Mesothelial cell of epicardium (in vitro differentiated cells): ENCODE measurements at regions not wholly inside any gene's neighbourhood (a gene's known extent, or its start where the extent isn't known, plus 50 kb on each side); places are given as distances from the start of the nearest gene placed in this dataset.

Experiments used
- DNase-seq, 2 experiments: peaks; one replicate each; pipeline ENCODE4 v3.0.0; 2021; ENCODE audit warnings: low spot score in 2 of 2; ENCODE audit not compliant: unreplicated experiment in 2 of 2
- H3K27ac Mint-ChIP-seq: 2 replicates; pipeline ENCODE4 v1.8.0; 2021; ENCODE audit warnings: mixed read lengths
- H3K27me3 Mint-ChIP-seq: 2 replicates; pipeline ENCODE4 v1.8.0; 2021; ENCODE audit warnings: low read depth, mixed read lengths
- H3K36me3 Mint-ChIP-seq: 2 replicates; pipeline ENCODE4 v1.8.0; 2021; ENCODE audit warnings: mixed read lengths
- H3K4me1 Mint-ChIP-seq: 2 replicates; pipeline ENCODE4 v1.8.0; 2021; ENCODE audit warnings: mixed read lengths
- H3K4me3 Mint-ChIP-seq: 2 replicates; pipeline ENCODE4 v1.8.0; 2021; ENCODE audit warnings: mild to moderate bottlenecking, moderate library complexity, mixed read lengths
- H3K9me3 Mint-ChIP-seq: 2 replicates; pipeline ENCODE4 v1.8.0; 2021; ENCODE audit warnings: mixed read lengths
- TF ChIP-seq, protein P1 (sequence below): fragments of 200-600 bp; sonication (generic); IDR thresholded peaks from one replicate; pipeline ENCODE4 v1.5.0; 2021; ENCODE audit warnings: antibody characterized with exemption; ENCODE audit not compliant: unreplicated experiment

DNA sequence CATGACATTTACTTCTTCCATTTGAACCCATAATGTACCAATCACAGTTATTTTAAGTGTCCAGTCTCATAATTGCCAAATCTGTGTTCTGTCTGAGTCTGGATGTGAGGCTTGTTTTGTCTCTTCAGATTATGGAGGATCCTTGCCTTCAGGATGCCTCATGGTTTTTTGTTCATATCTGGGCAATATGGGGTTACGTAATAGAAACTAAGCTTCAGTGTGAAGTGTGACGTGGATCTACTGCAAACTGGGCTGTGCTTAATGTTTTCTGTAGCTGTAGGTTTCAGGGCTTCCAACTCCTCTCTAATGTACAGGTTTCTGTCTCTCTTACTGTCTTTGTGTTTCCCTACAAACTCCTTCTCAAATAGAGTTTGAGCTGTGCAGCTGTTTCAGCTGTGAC lies 223.7 kb upstream of the ADARB2 start:
- H3K9me3 Mint-ChIP-seq = no peaks in the 10 kb centered on the region
- peaks cover 13% of the 10 kb centered on the region for H3K27me3 Mint-ChIP-seq
- H3K27ac Mint-ChIP-seq = no peak overlapping the region
- H3K4me1 Mint-ChIP-seq = peaks cover under 1% of the 10 kb centered on the region
- TF ChIP-seq, protein P1, sequence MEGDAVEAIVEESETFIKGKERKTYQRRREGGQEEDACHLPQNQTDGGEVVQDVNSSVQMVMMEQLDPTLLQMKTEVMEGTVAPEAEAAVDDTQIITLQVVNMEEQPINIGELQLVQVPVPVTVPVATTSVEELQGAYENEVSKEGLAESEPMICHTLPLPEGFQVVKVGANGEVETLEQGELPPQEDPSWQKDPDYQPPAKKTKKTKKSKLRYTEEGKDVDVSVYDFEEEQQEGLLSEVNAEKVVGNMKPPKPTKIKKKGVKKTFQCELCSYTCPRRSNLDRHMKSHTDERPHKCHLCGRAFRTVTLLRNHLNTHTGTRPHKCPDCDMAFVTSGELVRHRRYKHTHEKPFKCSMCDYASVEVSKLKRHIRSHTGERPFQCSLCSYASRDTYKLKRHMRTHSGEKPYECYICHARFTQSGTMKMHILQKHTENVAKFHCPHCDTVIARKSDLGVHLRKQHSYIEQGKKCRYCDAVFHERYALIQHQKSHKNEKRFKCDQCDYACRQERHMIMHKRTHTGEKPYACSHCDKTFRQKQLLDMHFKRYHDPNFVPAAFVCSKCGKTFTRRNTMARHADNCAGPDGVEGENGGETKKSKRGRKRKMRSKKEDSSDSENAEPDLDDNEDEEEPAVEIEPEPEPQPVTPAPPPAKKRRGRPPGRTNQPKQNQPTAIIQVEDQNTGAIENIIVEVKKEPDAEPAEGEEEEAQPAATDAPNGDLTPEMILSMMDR = no peak
- H3K4me3 Mint-ChIP-seq = no peak overlapping the region
- no peaks in the 10 kb centered on the region for H3K36me3 Mint-ChIP-seq
- DNase-seq = no peak

DNA sequence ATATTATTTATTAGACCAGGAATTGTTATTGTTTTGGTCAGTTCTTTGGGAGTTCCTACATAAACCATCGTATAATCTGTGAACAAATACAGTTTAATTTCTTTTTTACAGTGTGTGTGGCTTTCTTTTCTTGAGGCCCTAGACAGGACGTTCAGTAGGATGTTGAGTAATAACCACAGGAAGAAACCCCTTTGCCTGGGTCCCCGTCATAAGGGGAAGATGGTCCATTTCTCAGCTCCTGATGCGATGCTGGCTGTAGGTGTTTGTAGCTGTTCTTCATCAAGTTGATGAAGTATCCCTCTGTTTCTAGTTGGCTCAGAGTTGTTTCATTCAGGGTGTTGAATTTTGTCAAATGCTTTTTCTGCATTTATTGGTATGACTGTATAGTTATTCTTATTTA lies 219.7 kb upstream of the ADARB2 start:
- H3K36me3 Mint-ChIP-seq = no peaks in the 10 kb centered on the region
- TF ChIP-seq, protein P1 = no peak
- peaks cover 11% of the 10 kb centered on the region for H3K27me3 Mint-ChIP-seq
- no peak overlapping the region for H3K27ac Mint-ChIP-seq
- H3K4me3 Mint-ChIP-seq = no peak overlapping the region
- peaks cover 8% of the 10 kb centered on the region for H3K4me1 Mint-ChIP-seq
- no peaks in the 10 kb centered on the region for H3K9me3 Mint-ChIP-seq
- DNase-seq = no peak

DNA sequence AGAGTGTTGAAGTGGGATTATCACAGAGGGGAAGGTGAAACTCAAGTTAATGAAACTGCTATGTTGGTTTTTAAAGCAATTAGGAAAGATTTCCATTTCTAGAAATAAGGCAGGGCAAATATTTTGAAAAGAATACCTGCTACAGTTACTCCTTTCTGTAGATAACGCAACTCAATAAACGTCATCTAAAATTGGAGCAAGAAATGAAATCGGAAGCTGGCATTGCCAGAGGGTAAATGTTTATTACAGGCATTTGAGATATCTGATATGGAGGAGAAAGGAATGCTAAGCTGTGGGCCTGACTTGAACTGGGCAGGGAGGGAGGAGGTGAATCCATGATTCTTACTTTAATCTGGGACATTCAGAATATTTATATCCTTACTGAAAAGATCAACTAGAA lies 217.0 kb upstream of the ADARB2 start:
- H3K27ac Mint-ChIP-seq = no peak overlapping the region
- no peak for DNase-seq
- H3K4me1 Mint-ChIP-seq = peaks cover 17% of the 10 kb centered on the region
- TF ChIP-seq, protein P1 = no peak
- no peak overlapping the region for H3K4me3 Mint-ChIP-seq
- H3K36me3 Mint-ChIP-seq = no peaks in the 10 kb centered on the region
- H3K27me3 Mint-ChIP-seq = peaks cover 3% of the 10 kb centered on the region
- no peaks in the 10 kb centered on the region for H3K9me3 Mint-ChIP-seq

DNA sequence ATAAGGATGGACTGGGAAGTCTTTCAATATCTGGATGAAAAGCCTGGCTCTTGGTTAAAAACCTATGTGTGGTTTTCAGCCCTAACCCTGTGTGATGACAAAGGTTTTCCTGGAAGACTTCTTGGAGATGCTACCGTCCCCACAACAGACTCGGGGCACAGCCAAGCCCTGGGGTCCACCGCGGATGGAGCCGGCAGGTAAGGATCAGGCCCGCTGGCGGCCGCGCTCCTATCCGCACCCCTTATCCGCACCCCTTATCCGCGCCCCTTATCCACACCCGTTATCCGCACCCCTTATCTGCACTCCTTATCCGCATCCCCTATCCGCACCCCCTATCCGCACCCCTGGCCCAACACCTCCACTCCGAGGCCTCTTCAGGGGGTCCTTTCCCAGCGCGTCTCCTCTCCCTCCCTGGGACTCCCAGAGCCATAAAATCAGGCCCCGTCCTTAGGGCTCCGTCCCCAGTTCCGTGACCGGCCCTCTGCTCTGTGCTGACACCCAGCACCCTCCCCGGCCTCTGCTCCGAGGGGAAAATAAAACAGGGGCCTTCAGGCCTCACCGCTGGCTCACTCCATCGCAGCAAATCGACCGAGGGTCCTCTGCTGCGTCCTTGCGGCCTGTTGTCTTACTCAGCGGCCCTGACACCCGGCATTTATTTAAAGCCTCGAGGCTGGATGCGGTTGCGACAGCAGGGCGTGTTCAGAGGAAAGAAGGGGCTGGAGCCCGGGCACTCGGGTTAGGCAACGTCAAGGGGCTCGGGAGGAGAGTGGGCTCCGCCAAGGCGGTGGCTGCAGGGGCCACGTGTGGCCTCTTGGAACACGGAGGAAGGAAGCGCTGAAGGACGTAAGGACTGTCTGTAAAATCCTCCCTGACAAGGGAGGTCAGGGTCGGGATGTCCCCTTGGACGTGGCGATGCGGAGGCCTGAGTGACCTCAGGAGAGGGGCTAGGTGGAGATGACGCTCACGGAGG lies 215.1 kb upstream of the ADARB2 start:
- Mint-ChIP-seq H3K4me3 (no peak overlapping the region), H3K36me3 (no peaks in the 10 kb centered on the region), H3K27me3 (peaks cover 3% of the 10 kb centered on the region), H3K4me1 (peaks cover 17% of the 10 kb centered on the region), H3K27ac (no peak overlapping the region), H3K9me3 (no peaks in the 10 kb centered on the region)
- TF ChIP-seq, protein P1 = no peak
- DNase-seq = no peak

DNA sequence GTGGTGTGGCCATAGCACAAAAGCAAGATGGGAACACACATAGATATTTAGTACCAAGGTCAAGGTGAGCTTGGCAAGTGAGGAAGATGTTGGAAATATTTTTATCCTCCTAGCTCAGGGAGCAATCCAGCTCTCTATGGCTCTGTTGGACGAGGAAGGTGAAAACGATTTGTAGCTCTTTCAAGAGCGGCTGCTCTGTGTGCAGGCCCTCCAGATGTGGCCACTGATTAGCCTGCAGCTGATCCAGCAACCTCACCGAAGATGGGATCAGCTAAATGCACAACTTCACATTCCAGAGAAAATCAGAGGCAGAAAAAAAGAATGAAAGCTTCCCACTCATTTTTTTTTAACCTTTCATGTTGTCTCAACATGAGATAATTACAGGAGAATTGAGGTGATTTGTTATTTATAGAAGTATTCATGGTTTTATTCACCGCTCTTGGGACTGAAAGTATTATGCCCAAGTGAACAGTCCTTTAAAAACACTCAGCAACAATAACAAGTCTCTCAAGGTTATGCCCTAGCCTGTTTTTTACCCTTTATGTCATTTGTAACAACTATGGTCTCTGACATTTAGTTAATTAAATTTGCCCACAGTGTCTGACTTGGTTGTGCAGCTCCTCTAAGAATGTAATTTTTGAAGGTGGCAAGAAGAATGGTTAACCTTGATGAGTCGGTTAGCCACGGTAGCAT lies 213.6 kb upstream of the ADARB2 start:
- Mint-ChIP-seq H3K27me3 (peaks cover 3% of the 10 kb centered on the region), H3K4me1 (peaks cover 17% of the 10 kb centered on the region), H3K27ac (no peak overlapping the region), H3K9me3 (no peaks in the 10 kb centered on the region), H3K36me3 (no peaks in the 10 kb centered on the region), H3K4me3 (no peak overlapping the region)
- TF ChIP-seq, protein P1 = no peak
- DNase-seq = no peak
